GM12878 (cell line): ENCODE measurements at regions not wholly inside any gene's neighbourhood (a gene's known extent, or its start where the extent isn't known, plus 50 kb on each side); places are given as distances from the start of the nearest gene placed in this dataset.

ENCODE experiments used
- ATF7 ChIP-seq: fragments of 450-650 bp; IDR thresholded peaks from 2 replicates; pipeline ENCODE4 v1.6.1; 2016; ENCODE audit warnings: low read depth, mild to moderate bottlenecking
- CHD4 ChIP-seq: fragments of 200-600 bp; sonication (generic); IDR thresholded peaks from 2 replicates; pipeline ENCODE4 v1.6.1; 2016; ENCODE audit warnings: mild to moderate bottlenecking
- CTCF ChIP-seq, 3 experiments: IDR thresholded peaks in 2 of 3; conservative IDR thresholded peaks in 1 of 3; 2 replicates each; pipeline ENCODE4 v1.5.1; 2011; ENCODE audit warnings: low read depth in 3 of 3, low read length in 3 of 3, mild to moderate bottlenecking in 3 of 3, control low read depth in 2 of 3, moderate library complexity in 2 of 3, inconsistent platforms in 1 of 3, mixed read lengths in 1 of 3; ENCODE audit not compliant: control insufficient read depth in 2 of 3, insufficient read depth in 1 of 3; ENCODE audit errors: extremely low read depth in 1 of 3
- E2F4 ChIP-seq: IDR thresholded peaks from 2 replicates; pipeline ENCODE4 v1.6.1; 2012; ENCODE audit warnings: low read depth, low read length, improper control_type of control experiment
- EGR1 ChIP-seq, 2 experiments: IDR thresholded peaks; 1 replicate in 1 of 2; 2 replicates in 1 of 2; pipeline ENCODE4 v1.6.1; 2011 to 2012; ENCODE audit warnings: low read depth in 2 of 2, low read length in 2 of 2, borderline replicate concordance in 1 of 2, mild to moderate bottlenecking in 1 of 2, moderate library complexity in 1 of 2
- JUND ChIP-seq: IDR thresholded peaks from 2 replicates; pipeline ENCODE4 v1.6.1; 2012; ENCODE audit warnings: low read depth, mild to moderate bottlenecking, low read length, improper control_type of control experiment, moderate library complexity
- MXI1 ChIP-seq: fragments of 150-350 bp; IDR thresholded peaks from 2 replicates; pipeline ENCODE4 v1.6.1; 2011; ENCODE audit warnings: low read depth, mild to moderate bottlenecking, inconsistent platforms, low read length, improper control_type of control experiment
- POLR2A ChIP-seq: IDR thresholded peaks from 2 replicates; pipeline ENCODE4 v1.6.1; 2011; ENCODE audit warnings: low read depth, mild to moderate bottlenecking, low read length
- SUPT20H ChIP-seq: IDR thresholded peaks from 2 replicates; pipeline ENCODE4 v1.6.1; 2011; ENCODE audit warnings: low read depth, mild to moderate bottlenecking, low read length, moderate library complexity, borderline replicate concordance; ENCODE audit not compliant: control insufficient read depth

GRCh38 chr11:15783619-15784018, 572.7 kb downstream of the SOX6 start:
- no peak for TF ChIP-seq MXI1
- TF ChIP-seq E2F4 = no peak
- no peak for TF ChIP-seq CTCF (IDR thresholded peaks at IDR 0.05 in 2 of 3, conservative IDR thresholded peaks at IDR 0.05 in 1 of 3; ENCODE audit: control insufficient read depth in 2 of 3, extremely low read depth in 1 of 3, insufficient read depth in 1 of 3, low read depth in 3 of 3, low read length in 3 of 3)
- no peak for TF ChIP-seq ATF7
- TF ChIP-seq POLR2A = no peak
- no peak for TF ChIP-seq EGR1 (IDR thresholded peaks at IDR 0.05; ENCODE audit: borderline replicate concordance in 1 of 2, low read depth in 2 of 2, low read length in 2 of 2)
- TF ChIP-seq CHD4 = no peak
- TF ChIP-seq JUND = no peak
- TF ChIP-seq SUPT20H = no peak
